Activated CD4-positive, alpha-beta T cell treated with anti-CD3 and anti-CD28 coated beads, Interleukin-2, Interleukin-6, amounts not matched to agents 100 ng/mL and 50 ng/mL, durations not matched to agents 16 hours and 8 hours (primary cell): ENCODE measurements at regions not wholly inside any gene's neighbourhood (a gene's known extent, or its start where the extent isn't known, plus 50 kb on each side); places are given as distances from the start of the nearest gene placed in this dataset.

ENCODE experiments used
- DNase-seq: peaks from one replicate; pipeline ENCODE4 v3.0.0-alpha.2; 2020

DNA sequence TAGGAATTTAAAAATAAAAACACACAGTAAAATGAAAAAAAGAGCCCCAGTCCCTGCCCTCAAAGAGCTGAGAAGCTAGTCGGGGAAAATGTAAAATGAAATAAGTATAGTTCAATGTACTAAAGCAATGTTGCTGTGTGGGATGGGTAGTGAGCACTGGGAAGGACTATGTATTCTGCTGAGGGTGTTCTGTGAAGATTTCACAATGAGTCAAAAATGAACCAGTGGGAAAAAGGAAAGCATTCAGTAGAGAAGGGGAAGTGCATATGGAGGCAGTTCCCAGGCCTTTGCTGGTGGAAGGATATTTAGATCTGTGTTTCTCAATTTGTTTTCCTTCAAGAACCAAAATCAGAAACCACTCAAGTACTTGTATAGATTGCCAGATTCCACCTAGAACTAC is 1094.7 kb upstream of the KLHL29 start:
- DNase-seq = no peak

DNA sequence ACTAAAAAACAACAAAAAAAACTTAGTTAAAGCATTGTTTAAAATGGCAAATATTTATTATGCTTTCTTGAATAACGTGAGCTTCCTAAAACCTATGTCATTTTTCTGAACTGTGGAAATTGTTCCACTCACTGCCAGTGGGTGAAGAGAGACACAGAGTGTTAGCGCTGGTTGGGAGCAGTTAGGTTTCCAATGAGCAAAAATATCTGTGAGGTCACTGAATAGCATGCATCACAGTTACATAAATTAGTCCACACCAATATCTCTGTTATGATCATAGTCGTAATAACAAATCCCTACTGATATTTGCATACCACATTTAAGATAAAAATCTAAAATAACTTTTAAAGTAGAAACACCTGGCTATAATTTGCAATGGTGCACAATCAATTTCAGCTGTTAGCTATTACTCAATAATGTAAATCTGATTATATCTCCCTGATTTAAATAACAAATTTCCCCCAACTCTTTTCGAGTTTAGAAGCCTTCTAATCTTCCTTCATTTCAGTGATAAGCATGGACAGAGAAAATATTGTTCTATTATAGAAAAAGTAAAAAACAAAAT is 1094.0 kb upstream of the KLHL29 start:
- DNase-seq = no peak

DNA sequence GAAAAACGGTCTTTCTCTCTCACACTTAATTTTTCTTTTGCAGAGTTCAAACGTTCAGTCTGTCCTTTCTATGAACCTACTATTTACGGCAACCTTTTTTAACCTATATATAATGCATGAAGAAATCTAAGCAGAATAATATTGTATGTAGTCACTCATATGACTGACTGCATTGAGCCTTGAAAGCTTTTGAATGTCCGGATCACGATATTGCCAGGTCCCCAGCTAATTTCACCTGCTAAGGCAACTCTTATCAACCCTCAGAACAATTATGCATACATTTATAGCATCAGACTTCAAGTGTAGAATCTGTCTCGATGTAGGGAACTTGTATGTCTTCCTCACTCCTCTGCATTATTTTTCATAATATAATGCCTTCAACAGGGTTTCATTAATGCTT is 1083.8 kb upstream of the KLHL29 start:
- no peak for DNase-seq

DNA sequence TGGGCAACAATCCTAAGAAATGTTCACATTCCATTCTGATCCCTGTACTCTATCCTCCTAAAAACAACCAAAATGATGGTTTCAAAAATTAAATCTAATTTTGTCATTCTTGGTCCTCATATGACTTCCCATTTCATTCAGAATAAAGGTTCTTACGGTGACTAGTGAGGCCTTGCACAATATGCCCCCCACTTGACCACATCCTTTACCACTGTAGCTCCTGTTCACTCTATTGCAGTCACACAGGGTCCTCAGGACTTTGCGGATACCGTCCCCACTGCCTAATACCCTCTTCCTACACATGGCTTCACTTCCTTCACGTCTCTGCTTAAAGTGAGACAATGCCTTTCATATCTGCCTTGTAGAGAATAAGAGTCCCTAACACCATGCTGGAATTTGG is 1058.7 kb upstream of the KLHL29 start:
- no peak for DNase-seq

DNA sequence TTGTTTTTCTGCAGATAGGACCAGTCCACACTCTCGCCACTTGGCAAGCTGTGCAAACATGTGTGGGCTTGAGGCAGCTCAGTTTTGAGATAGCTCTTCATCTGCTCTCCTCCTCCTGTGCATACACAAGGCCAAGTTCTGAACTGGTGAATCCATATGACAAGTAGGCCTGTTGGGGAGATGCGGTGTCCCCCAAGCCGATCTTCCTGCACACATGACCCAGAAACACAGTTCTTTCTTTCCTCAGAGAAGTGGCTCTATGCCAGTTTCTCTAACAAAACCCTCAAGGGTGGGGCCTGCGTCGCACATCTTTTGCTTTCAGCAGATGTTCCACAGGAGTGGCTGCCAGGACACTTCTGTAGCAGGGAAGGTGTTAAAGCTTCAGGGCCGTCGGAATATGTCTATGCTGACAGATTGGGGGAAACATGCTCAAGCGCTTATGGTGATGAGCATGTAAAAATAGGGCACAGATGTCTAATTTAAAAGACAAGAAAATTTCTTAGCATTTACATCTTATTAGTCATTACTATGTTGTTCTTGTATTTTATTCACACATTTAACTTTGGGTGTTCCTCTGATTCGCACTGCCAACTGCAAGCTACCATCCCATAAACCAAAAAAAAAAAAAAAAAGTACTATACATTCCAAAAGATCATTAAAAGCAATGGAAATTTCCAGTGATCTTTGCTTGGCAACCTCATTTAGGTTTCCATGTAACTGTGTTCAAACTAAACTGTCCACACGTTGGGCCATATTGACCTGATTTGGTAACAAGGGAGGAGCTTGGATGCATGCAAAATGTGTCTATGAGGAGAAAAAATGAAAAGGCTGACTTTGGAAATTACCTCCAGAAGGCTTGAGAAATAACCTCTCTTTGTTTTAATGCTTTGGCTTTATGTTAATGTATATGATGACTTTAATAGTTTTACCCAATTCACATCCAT is 1055.5 kb upstream of the KLHL29 start:
- DNase-seq = no peak

DNA sequence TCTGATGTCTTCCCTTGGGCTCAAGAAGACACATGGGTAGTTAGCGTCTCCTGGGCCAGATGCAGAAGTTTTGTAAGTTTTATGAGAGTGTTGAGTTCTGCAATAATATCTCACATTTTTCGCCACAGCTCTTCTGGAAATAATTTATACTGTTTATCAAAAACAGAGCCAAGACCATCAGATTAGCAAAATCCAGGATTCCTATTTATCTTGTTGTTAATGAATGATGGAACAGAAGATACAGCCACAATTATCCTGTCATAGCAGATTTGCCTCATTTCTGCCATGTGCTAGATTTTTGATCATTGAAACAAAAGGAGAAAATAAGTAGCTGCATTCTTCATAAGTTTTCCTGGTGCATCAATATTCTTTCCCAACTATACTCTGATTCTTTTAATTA is 1048.6 kb upstream of the KLHL29 start:
- DNase-seq = no peak

DNA sequence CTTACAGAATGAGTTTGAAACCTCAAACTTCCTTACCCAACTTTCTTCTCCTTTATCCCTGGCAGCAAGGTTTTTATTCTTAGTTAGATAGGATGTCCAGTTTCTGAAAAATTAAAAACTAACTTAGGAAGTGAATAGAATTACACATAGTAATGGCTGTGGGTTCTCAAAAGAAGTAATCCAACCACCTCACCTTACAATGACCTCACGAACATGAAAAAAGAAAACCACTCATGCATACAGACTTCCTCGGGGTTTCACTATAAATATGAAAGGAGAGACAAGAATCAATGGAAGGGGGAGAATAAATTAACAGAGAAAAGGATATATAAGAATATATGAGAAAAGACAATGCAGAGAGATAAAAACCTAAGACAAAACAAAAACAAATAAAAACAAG is 1044.3 kb upstream of the KLHL29 start:
- no peak for DNase-seq

DNA sequence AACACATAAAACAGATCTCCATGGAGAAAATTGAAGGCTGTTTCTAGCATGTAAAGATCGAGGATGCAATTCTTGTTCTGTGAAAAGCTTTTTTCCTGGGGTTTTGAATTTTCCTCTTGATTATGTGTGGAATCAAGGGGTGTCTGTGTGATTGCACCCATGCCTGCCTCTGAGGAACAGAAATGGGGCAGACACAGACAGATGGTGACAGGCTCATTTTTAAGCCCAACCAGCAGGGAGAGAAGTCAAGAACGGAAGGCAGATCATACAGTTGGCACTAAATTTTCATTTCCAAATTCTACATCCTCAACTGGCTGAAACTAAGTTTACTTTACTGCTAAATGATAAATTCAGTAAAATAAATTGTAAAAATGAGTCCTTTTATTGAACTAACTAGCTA is 1037.7 kb upstream of the KLHL29 start:
- no peak for DNase-seq

DNA sequence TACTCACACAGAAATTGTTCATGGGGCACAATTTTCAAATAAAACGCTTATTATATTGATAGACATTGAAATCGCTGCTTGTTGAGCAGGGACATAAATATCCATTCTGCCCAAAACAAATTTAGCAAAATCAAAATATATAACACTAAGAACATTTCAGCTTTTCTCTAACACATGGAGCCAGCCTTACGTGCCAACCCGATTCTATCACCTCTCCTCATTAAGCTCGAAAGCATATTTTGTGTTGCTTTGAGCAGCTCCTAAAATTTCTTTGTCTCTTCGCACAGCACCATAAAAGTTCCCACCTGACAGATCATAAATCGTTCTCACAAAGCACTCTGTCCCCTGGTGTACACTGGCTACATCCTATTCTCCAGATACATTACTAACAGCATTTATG is 1034.4 kb upstream of the KLHL29 start:
- DNase-seq = no peak

DNA sequence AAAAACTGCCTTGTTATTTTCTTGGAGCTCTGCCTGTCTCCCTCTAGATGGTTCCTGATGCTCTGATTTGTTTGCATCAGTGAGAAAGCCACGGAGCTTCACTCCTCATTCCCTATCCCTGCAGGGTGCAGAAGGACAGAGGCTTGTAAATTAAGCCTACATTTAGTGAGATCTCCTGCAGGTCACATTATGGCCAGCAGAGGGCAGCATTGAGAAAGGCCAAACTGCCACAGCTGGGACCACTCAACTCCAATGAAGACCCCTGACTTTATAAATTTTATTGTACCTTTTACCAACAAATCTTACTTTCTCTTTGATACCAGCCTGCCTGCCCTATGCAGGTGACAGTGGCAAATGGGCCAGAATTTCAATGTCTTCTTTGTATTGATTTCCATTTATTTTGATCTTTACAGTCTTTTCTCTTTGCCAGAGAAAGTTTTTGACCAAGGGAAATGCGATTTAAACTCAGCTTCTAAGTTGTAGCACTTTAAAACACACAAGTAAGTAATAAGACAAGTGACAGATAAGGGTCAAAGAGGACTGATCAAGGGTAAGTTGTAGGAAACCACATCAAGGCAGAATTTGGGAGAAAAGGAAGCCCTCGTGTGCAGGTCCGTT is 1029.1 kb upstream of the KLHL29 start:
- peak; percentile 52 for DNase-seq

DNA sequence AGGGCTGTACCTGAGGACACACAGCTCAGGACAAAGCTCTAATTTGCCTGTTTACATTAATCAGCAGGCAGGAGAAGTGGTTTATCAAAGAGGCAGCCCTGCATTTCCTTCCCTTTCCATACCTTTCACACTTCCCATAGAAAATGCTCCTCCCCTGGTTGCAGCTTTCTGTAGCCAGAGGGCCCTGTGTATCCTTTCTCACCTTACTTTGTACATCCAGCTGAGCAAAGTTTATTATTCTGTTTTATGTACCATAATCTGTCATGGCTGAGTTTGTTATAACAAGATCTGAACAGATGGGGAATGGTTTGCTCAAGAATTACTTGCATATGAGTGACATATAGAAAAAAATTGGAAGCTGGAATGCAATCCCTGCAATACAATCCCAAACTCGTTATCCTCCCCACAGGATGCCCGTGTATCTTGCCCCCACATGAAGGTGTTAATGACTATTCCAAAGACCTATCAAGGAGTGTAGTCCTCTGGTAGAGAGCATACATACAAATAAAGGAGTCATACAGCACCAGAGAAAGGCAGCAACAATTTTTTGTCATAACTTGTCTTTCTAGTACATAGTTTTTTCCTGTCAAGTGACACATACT is 1025.8 kb upstream of the KLHL29 start:
- no peak for DNase-seq

DNA sequence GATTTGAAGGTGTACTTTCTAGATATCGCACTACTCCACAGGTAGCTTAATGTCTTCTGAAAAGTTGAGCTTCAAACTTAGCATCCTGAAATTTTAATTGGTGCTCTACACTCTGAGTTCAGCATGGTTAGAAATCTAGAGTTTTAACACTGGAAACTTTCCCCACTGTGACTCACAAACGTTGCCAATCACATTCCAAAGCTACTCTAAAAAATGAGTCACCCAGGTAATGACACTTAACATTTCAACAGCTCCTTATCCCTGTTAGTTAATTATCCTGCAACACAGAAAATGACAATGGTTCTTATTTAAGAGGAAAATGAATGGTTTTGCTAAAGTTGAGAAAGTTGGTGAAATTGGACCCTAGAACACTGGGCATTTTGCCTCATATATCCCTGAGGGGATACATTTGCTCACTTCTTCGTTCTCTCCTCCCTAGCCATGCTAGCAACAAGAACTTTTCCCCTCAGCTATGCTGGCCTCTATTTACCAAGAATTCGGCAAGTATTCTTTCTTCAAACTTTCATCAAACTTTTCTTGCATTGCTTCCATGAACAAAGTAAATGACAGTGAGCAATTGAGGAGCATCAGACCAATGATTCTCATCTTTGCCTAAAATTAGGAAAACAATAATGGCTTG is 1024.1 kb upstream of the KLHL29 start:
- no peak for DNase-seq

DNA sequence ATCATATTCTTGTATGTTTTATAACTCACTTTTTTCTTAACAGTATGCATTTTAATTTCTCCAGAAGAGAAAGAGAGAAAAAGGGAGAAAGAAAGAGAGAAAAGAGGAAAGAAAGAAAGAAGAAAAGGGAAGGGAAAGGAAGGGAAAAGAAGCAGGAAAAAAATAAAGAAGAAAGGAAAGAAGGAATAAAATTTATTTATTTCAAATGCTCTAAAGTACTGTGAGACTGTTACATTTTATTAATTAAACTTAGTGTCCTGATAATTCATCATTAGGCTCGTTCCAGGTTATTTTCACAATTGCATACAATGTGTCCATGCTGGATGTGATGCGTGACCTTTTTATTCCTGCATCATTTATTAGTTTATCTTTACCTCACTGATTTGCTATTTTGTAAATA is 1023.4 kb upstream of the KLHL29 start:
- no peak for DNase-seq

DNA sequence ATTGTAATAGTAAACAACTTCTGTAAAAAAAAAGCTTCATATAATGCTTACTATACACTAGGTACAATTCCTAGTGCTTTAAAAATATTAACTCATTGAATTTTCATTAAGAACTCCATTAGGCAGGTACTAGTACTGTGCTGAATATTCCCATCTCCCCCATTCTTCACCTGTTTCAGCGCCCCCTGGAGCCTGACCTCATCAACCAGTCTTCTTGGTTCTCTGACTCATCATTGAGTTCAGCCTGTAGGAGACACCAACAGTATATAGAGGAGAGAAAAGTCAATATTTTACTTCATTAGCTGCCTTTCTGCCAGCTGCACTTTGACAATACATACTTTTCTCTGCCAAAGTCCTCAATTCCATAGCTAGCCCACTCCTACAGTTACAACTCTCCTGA is 1009.9 kb upstream of the KLHL29 start:
- no peak for DNase-seq

DNA sequence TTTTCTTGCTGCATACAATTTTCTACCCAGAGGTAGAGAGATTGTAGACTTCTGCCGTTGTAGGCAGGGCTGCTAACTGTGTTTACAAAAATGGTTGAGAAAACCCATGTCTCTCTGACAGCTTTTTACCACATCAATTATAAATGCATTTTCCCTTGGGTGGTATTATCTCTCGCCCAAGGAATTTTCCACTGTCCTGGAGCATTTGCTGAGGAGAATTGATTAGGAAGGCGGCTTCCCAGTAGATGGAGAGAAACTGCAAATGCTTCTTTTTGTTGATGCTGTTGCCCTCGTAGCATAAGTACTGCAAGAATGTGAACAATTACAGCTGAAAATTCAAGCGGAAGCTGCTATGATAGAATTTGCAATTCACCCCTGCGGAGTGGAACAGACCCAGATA is 1007.7 kb upstream of the KLHL29 start:
- no peak for DNase-seq

DNA sequence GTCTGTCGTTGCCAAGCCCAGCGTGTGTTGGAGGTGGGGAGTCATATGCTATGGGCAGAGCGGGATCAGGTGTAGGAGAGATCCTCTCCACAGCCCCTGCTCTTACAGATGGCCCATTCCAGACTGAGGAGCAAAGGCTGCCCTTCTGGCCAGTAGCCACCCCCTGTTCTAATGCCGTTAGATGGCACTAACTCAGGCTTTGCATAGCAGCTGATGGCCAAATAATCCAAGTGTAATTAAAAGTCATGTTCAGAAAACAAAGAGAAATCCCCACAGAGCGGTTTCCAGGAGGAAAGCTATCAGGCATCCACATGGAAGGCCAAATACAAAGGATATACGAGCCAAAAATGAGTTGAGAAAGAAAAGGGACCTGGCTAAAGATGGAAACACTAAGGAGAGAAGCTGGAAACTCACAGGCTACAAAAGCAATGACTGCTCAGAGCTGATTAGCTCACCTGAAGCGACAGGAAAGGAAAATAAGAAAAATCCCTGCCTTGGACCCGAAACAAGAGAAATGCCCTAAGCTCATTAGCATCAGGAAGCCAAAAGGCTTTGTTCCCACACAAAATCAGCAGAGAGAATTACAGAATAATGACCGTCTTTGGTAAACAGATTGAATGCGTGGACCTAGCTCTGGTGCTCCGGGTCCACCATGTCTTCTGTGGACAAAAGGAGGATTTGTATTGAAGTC is 1002.4 kb upstream of the KLHL29 start:
- no peak for DNase-seq

DNA sequence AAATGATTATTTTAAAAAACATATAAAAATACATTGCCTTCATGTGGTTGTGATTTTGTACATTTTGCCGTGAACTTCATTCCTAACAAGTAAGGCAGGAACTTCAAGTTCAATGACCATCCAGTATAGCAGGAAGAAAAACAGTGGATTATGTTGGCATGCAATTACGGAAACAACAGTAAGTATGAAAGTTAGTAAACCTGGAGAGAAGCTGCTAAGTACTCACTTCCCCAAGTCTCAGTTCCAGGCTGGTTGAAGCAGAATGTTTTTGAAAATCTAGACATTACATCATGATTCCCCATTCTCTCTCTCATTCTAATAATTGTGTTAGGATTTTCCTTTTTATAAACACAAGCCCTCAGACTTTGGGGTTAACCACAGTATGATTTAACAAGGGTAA is 987.1 kb upstream of the KLHL29 start:
- DNase-seq = no peak

DNA sequence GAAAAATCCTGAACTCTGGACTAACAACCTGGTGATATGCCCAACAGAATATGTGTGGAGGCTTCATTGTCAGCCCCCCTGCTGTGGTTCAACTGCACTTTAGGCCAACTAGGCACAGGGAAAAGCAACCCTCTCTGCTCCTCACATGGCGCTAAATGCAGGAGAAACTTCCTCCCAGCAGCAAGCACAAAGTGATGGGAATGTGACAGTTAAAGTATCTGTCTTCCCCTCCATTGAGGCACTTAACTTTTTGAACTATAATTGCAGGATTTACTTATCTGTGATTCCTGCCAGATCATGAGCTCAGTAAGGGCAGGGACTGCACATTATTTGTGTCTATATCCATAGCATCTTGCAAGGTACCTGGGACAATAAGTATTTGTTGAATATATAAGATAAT is 981.2 kb upstream of the KLHL29 start:
- DNase-seq = no peak

DNA sequence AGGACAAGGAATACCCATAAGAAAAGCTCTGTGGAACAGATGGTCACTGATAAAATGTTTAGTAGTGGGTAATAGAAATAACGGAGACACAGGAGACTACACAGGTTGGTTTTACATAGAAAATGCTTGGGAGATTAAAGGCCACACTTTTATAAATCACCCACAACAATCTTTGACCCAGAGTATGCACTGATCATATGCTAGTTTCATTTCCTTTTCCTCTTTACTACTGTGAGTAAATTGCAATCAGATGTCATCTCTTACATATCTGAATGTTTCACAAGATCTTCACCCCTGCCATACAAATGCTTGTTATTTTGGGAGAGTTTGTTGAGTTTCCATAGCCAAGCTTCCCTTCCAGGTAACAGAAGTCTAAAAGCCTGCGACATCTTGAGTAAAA is 978.4 kb upstream of the KLHL29 start:
- no peak for DNase-seq

DNA sequence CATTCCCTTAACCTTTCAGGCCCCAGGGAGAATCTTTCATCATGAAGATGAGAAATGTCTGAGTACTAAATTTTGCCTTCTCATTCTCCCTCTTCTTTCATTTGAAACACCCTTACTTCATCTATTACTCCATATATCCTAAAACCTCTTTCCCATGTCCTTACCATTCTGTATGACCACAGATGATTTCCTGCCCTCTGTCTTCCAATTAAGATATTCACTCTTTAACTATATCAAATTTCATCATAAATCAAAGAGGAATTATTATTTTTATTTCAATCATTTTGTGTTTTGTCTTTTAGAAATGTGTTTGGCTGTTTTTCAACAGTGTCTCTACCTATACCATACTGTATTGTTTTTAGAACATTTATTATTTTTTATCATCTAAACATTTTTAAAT is 964.9 kb upstream of the KLHL29 start:
- DNase-seq = no peak

DNA sequence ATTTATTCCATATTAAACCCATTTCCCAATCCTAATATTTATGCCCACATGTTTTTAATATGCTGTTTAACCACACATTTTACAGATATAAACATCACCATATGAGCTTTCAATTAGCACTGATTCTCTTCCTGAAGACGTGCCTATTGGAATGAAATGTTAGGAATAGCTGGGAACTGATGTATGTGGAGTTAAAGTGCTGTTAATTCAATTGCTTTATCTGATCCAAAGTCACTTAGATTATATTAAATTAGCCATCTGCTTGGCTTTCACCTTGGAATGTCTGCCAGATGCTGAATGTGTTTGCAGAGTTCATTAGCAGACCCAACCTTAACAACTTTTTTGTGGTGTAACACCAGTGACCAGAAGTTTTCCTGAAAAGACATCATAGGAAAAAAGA is 942.9 kb upstream of the KLHL29 start:
- no peak for DNase-seq

DNA sequence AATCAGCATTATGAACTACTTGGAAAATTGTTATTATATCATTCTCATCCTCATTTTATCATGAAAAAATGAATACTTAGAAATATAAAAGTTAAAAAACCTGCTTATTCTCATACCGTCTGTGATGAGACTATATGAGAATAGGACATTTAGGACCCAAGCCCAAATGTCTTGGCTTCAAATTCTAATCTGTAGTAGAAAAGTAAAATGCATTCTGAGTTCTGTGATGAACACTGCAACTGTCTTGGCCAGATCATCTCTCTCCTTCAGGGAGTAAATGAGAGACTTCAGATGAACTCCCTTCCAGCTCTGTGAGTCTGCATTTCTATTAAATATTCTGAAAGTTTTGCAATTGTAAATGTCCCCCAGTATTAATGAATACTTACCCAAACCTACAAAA is 940.7 kb upstream of the KLHL29 start:
- DNase-seq = no peak

DNA sequence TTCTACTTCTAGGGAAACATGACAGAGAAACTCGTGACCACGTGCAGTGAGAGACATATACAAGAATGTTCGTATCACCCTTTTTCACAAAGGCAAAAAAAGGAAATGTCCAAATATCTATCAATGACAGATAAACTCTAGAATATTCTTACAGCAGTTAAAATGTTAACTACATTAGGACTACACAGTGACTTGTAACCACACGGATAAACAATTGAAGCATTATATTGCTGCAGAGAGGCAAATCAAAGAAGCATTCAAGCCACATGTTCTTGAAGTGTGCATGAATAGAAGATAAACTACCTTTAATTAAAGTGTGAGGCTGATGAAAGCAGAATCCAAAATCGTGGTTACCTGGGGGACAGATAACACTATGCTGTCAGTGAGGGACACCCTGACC is 935.3 kb upstream of the KLHL29 start:
- DNase-seq = no peak
